H1 (cell line): ENCODE measurements at regions not wholly inside any gene's neighbourhood (a gene's known extent, or its start where the extent isn't known, plus 50 kb on each side); places are given as distances from the start of the nearest gene placed in this dataset.
A peak's percentile ranks its signal among the peaks of the same experiment; 100 is the strongest.

Source experiments
- CTCF ChIA-PET: fragments of 300-600 bp; sonication (Branson Sonifier 250); formaldehyde crosslinking; loops from one replicate; lab custom pipeline; 2021; ENCODE audit not compliant: partially characterized antibody; lab: Charles Lee
- POLR2A ChIA-PET: fragments of 300-600 bp; sonication (Branson Sonifier 250); formaldehyde crosslinking; loops from one replicate; lab custom pipeline; 2021; ENCODE audit warnings: inconsistent platforms; ENCODE audit not compliant: partially characterized antibody; lab: Charles Lee
- DNase-seq, 2 experiments: peaks; one replicate each; pipeline versions ENCODE4 v3.0.0 to v3.0.0-alpha.2; 2010 to 2022; ENCODE audit warnings: low spot score in 2 of 2, low read depth in 1 of 2, mixed read lengths in 1 of 2
- FAIRE-seq: peaks from 2 replicates; lab custom pipeline; 2011; peaks lifted over from hg19 to GRCh38; lab: Jason Lieb, UNC
- H2AFZ ChIP-seq: 2 replicates; pipeline ENCODE4 v1.8.1; 2012; ENCODE audit warnings: low read length, inconsistent platforms
- H2AK5ac ChIP-seq: 2 replicates; pipeline ENCODE4 v1.6.1; 2013; ENCODE audit warnings: low read depth, low read length
- H2BK120ac ChIP-seq: replicated peaks from 2 replicates; pipeline ENCODE3; 2013; ENCODE audit warnings: low read depth, low read length, inconsistent platforms
- H2BK12ac ChIP-seq: 2 replicates; pipeline ENCODE4 v1.6.1; 2013; ENCODE audit warnings: low read depth, low read length
- H2BK15ac ChIP-seq: 2 replicates; pipeline ENCODE4 v1.6.1; 2013; ENCODE audit warnings: low read length
- H2BK20ac ChIP-seq: 2 replicates; pipeline ENCODE4 v1.6.1; 2013; ENCODE audit warnings: low read length
- H2BK5ac ChIP-seq: 2 replicates; pipeline ENCODE4 v1.6.1; 2013; ENCODE audit warnings: low read depth, low read length
- H3K14ac ChIP-seq: 2 replicates; pipeline ENCODE4 v1.6.1; 2013; ENCODE audit warnings: inconsistent platforms; ENCODE audit not compliant: insufficient read length
- H3K18ac ChIP-seq: 2 replicates; pipeline ENCODE4 v1.6.1; 2013; ENCODE audit warnings: low read length; ENCODE audit errors: extremely low read depth
- H3K23ac ChIP-seq: 2 replicates; pipeline ENCODE4 v1.6.1; 2013; ENCODE audit warnings: inconsistent platforms; ENCODE audit not compliant: insufficient read length
- H3K23me2 ChIP-seq: 2 replicates; pipeline ENCODE4 v1.6.1; 2013; ENCODE audit warnings: low read depth, low read length
- H3K27ac ChIP-seq: 2 replicates; pipeline ENCODE4 v1.6.1; 2011; ENCODE audit warnings: low read depth, low read length, inconsistent platforms
- H3K27me3 ChIP-seq, 4 experiments: replicated peaks in 1 of 4; 1 replicate in 1 of 4; 2 replicates in 3 of 4; pipeline versions ENCODE4 v1.6.1 to v1.8.1; 2011 to 2013; ENCODE audit warnings: low read length in 3 of 4, mild to moderate bottlenecking in 3 of 4, inconsistent platforms in 2 of 4, mixed read lengths in 2 of 4, moderate library complexity in 1 of 4; ENCODE audit not compliant: control insufficient read depth in 3 of 4, insufficient read depth in 3 of 4; ENCODE audit errors: extremely low read depth in 1 of 4
- H3K36me3 ChIP-seq, 4 experiments: 2 replicates each; pipeline versions ENCODE4 v1.6.1 to v1.8.1; 2011 to 2013; ENCODE audit warnings: mild to moderate bottlenecking in 4 of 4, low read length in 3 of 4, moderate library complexity in 2 of 4, control low read depth in 1 of 4, inconsistent platforms in 1 of 4; ENCODE audit not compliant: insufficient read depth in 4 of 4, control insufficient read depth in 2 of 4
- H3K4ac ChIP-seq: replicated peaks from 2 replicates; pipeline ENCODE3; 2013; ENCODE audit warnings: low read length, low read depth, mixed read lengths, inconsistent platforms; ENCODE audit not compliant: insufficient read length
- H3K4me1 ChIP-seq, 4 experiments: replicated peaks in 1 of 4; 1 replicate in 1 of 4; 2 replicates in 3 of 4; pipeline versions ENCODE4 v1.6.1 to v1.8.1; 2011 to 2013; ENCODE audit warnings: low read length in 3 of 4, inconsistent platforms in 2 of 4, mixed read lengths in 1 of 4; ENCODE audit not compliant: insufficient read depth in 4 of 4, control insufficient read depth in 3 of 4
- H3K4me2 ChIP-seq, 2 experiments: 2 replicates each; pipeline versions ENCODE4 v1.6.1 to v1.8.1; 2011 to 2013; ENCODE audit warnings: low read depth in 2 of 2, low read length in 2 of 2, control low read depth in 1 of 2, inconsistent platforms in 1 of 2, mild to moderate bottlenecking in 1 of 2; ENCODE audit not compliant: insufficient read depth in 1 of 2
- H3K4me3 ChIP-seq, 4 experiments: fragments of 200-600, 300-600 bp in 1 of 4; sonication (generic), shearing (Covaris generic), sonication (Bioruptor Twin) in 1 of 4; 2 replicates each; pipeline versions ENCODE4 v1.5.1 to v1.8.1; 2011 to 2016; ENCODE audit warnings: low read length in 4 of 4, low read depth in 3 of 4, control low read depth in 2 of 4, inconsistent platforms in 2 of 4, mild to moderate bottlenecking in 2 of 4, mixed read lengths in 1 of 4, moderate library complexity in 1 of 4; ENCODE audit not compliant: insufficient read depth in 2 of 4; ENCODE audit errors: extremely low read depth in 1 of 4
- H3K56ac ChIP-seq: replicated peaks from 2 replicates; pipeline ENCODE3; 2013; ENCODE audit warnings: low read depth, mild to moderate bottlenecking, mixed read lengths, low read length, inconsistent platforms; ENCODE audit not compliant: insufficient read length
- H3K79me1 ChIP-seq: 2 replicates; pipeline ENCODE4 v1.6.1; 2013; ENCODE audit warnings: low read depth, low read length, control low read depth
- H3K79me2 ChIP-seq, 2 experiments: 2 replicates each; pipeline versions ENCODE4 v1.6.1 to v1.8.1; 2012 to 2013; ENCODE audit warnings: low read length in 2 of 2, mild to moderate bottlenecking in 2 of 2, inconsistent platforms in 1 of 2; ENCODE audit not compliant: insufficient read depth in 2 of 2, control insufficient read depth in 1 of 2
- H3K9ac ChIP-seq, 4 experiments: replicated peaks in 1 of 4; 1 replicate in 1 of 4; 2 replicates in 3 of 4; pipeline versions ENCODE4 v1.6.1 to v1.8.1; 2011 to 2013; ENCODE audit warnings: low read depth in 3 of 4, low read length in 3 of 4, control low read depth in 2 of 4, mild to moderate bottlenecking in 2 of 4, moderate library complexity in 2 of 4, inconsistent platforms in 1 of 4; ENCODE audit errors: extremely low read depth in 1 of 4
- H3K9me3 ChIP-seq, 2 experiments: 2 replicates each; pipeline versions ENCODE4 v1.6.1 to v1.8.1; 2012 to 2013; ENCODE audit warnings: mild to moderate bottlenecking in 2 of 2, moderate library complexity in 2 of 2, control low read depth in 1 of 2, inconsistent platforms in 1 of 2, low read depth in 1 of 2, low read length in 1 of 2, mixed read lengths in 1 of 2; ENCODE audit not compliant: insufficient read depth in 2 of 2
- H4K20me1 ChIP-seq, 2 experiments: replicated peaks in 1 of 2; 2 replicates each; pipeline versions ENCODE3 to v1.8.1; 2011 to 2013; ENCODE audit warnings: inconsistent platforms in 2 of 2, low read length in 2 of 2, mild to moderate bottlenecking in 1 of 2; ENCODE audit not compliant: insufficient read depth in 2 of 2, control insufficient read depth in 1 of 2
- H4K5ac ChIP-seq: 2 replicates; pipeline ENCODE4 v1.6.1; 2013; ENCODE audit warnings: low read length, low read depth, mixed read lengths, inconsistent platforms; ENCODE audit not compliant: insufficient read length
- H4K8ac ChIP-seq: 2 replicates; pipeline ENCODE4 v1.8.0; 2013; ENCODE audit warnings: mild to moderate bottlenecking, moderate library complexity, low read length, inconsistent platforms; ENCODE audit not compliant: insufficient read depth; ENCODE audit errors: extremely low read depth
- H4K91ac ChIP-seq: replicated peaks from 2 replicates; pipeline ENCODE3; 2013; ENCODE audit warnings: low read length, mixed read lengths, inconsistent platforms; ENCODE audit not compliant: insufficient read length
- BCL11A ChIP-seq, 2 experiments: IDR thresholded peaks; one replicate each; pipeline ENCODE4 v1.6.1; 2011; ENCODE audit warnings: low read depth in 2 of 2, low read length in 2 of 2, mild to moderate bottlenecking in 2 of 2
- CTCF ChIP-seq, 3 experiments: IDR thresholded peaks; 1 replicate in 2 of 3; 2 replicates in 1 of 3; pipeline versions ENCODE4 v1.5.1 to v1.6.1; 2011; ENCODE audit warnings: low read length in 3 of 3, mild to moderate bottlenecking in 3 of 3, inconsistent platforms in 2 of 3, low read depth in 1 of 3, moderate library complexity in 1 of 3; ENCODE audit not compliant: insufficient read depth in 1 of 3; ENCODE audit errors: control extremely low read depth in 1 of 3
- RAD21 ChIP-seq, 2 experiments: IDR thresholded peaks in 1 of 2; conservative IDR thresholded peaks in 1 of 2; 2 replicates each; pipeline ENCODE4 v1.6.1; 2011; ENCODE audit warnings: low read depth in 2 of 2, low read length in 2 of 2, improper control_type of control experiment in 1 of 2, inconsistent platforms in 1 of 2, mild to moderate bottlenecking in 1 of 2, moderate library complexity in 1 of 2
- WGBS, 2 experiments: shearing (Covaris generic) in 1 of 2; methylation state at CpG; one replicate each; pipeline versions ENCODE4 v1.1.6 to v1.1.7; 2013 to 2015; ENCODE audit warnings: low lambda C conversion rate in 2 of 2, mixed read lengths in 2 of 2, inconsistent platforms in 1 of 2, low coverage in 1 of 2, missing lambda C conversion rate in 1 of 2; ENCODE audit not compliant: insufficient replicate concordance in 2 of 2, insufficient coverage in 1 of 2, insufficient read length in 1 of 2; ENCODE audit errors: extremely low coverage in 1 of 2, missing lambda C conversion rate in 1 of 2; 5-methylcytosine and 5-hydroxymethylcytosine counted together

GRCh38 chr4:89586864-89587263 lies 250.1 kb downstream of the SNCA start:
- no peak overlapping the region for H2BK15ac ChIP-seq
- no peak overlapping the region for H3K18ac ChIP-seq
- no peak overlapping the region for H2BK12ac ChIP-seq
- no peak overlapping the region for H4K5ac ChIP-seq
- no peak overlapping the region for H3K4me2 ChIP-seq
- H3K79me2 ChIP-seq: no peaks in the 10 kb centered on the region
- POLR2A ChIA-PET: no interaction called here
- TF ChIP-seq CTCF (IDR thresholded peaks at IDR 0.05; ENCODE audit: control extremely low read depth in 1 of 3, insufficient read depth in 1 of 3, low read depth in 1 of 3, low read length in 3 of 3): peak in 1 of 3 experiments; percentile 14; a peak in 2 of 4 replicates
- no peak for TF ChIP-seq BCL11A (IDR thresholded peaks at IDR 0.05; ENCODE audit: low read depth in 2 of 2, low read length in 2 of 2)
- TF ChIP-seq RAD21 (IDR thresholded peaks at IDR 0.05 in 1 of 2, conservative IDR thresholded peaks at IDR 0.05 in 1 of 2; ENCODE audit: low read depth in 2 of 2, low read length in 2 of 2): peak; percentile 34 to 39
- TF ChIP-seq, all 59 proteins: peak for 2
- WGBS, 2 experiments: 71% methylated on average over 2 of the region's 2 CpGs; no CpG with 5 or more reads in 1 of the 2 experiments
- Histone ChIP-seq H4K91ac (no peak overlapping the region), H3K36me3 (no peaks in the 10 kb centered on the region), H3K9ac (no peak overlapping the region), H2AFZ (no peak overlapping the region), H3K27ac (no peak overlapping the region), H2BK20ac (no peak overlapping the region), H3K4me1 (peaks cover 0 to 2% (median 0%) of the 10 kb centered on the region in 4 experiments; a peak in 1 of 7 replicates), H2AK5ac (no peak overlapping the region), H2BK5ac (no peak overlapping the region), H3K23me2 (no peaks in the 10 kb centered on the region), H3K9me3 (no peaks in the 10 kb centered on the region), H4K20me1 (peaks cover 0 to 4% of the 10 kb centered on the region in 2 experiments), H2BK120ac (no peak overlapping the region), H3K14ac (no peak overlapping the region), H3K4me3 (no peak overlapping the region), H4K8ac (no peak overlapping the region), H3K4ac (no peak overlapping the region), H3K79me1 (no peaks in the 10 kb centered on the region), H3K56ac (no peak overlapping the region), H3K27me3 (peaks cover 6 to 29% (median 16%) of the 10 kb centered on the region in 4 experiments), H3K23ac (no peak overlapping the region)
- DNase-seq: no peak
- no peak for FAIRE-seq
- CTCF ChIA-PET: interaction anchor here (0.5 to 1.9 kb wide), 8 partner anchors 9 to 324 kb away, joined by 3 to 6 read pairs (median 4); no protein-coding TSS in a partner anchor
